CD4-positive, alpha-beta memory T cell (primary cell): ENCODE measurements at regions not wholly inside any gene's neighbourhood (a gene's known extent, or its start where the extent isn't known, plus 50 kb on each side); places are given as distances from the start of the nearest gene placed in this dataset.
"Not testable (repeated sequence)": the region's sequence is repeated elsewhere in the genome, so short reads cannot be mapped to it uniquely, and the experiment has no call there.

ENCODE experiments used
- CTCF ChIA-PET: fragments of 350-600 bp; sonication (Branson Sonifier 250); formaldehyde crosslinking; loops from one replicate; lab custom pipeline; 2021; ENCODE audit warnings: inconsistent platforms; ENCODE audit not compliant: partially characterized antibody; lab: Charles Lee
- POLR2A ChIA-PET: fragments of 350-600 bp; sonication (Branson Sonifier 250); formaldehyde crosslinking; loops from one replicate; lab custom pipeline; 2021; ENCODE audit not compliant: partially characterized antibody; lab: Charles Lee
- DNase-seq, 5 donors: peaks; one replicate each; pipeline versions ENCODE4 v3.0.0 to v3.0.0-alpha.2; 2020 to 2022; ENCODE audit warnings: mixed read lengths in 1 of 5
- H3K27ac ChIP-seq: one replicate; pipeline ENCODE4 v1.7.0; 2013; ENCODE audit warnings: low read depth, low read length
- H3K27me3 ChIP-seq: 2 replicates; pipeline ENCODE4 v1.7.0; 2013; ENCODE audit warnings: mild to moderate bottlenecking, low read length, moderate library complexity; ENCODE audit not compliant: insufficient read depth
- H3K36me3 ChIP-seq: 2 replicates; pipeline ENCODE4 v1.7.0; 2013; ENCODE audit warnings: mild to moderate bottlenecking, low read length, moderate library complexity; ENCODE audit not compliant: insufficient read depth
- H3K4me1 ChIP-seq: 2 replicates; pipeline ENCODE4 v1.7.0; 2013; ENCODE audit warnings: mild to moderate bottlenecking, low read length, moderate library complexity; ENCODE audit not compliant: insufficient read depth
- H3K4me3 ChIP-seq, 2 donors: one replicate each; pipeline ENCODE4 v1.7.0; 2013; ENCODE audit warnings: low read length in 2 of 2, mild to moderate bottlenecking in 1 of 2
- H3K9me3 ChIP-seq, 2 donors: one replicate each; pipeline ENCODE4 v1.7.0; 2013; ENCODE audit warnings: low read length in 2 of 2, control low read depth in 1 of 2; ENCODE audit not compliant: control insufficient read depth in 1 of 2
- H3K27ac Mint-ChIP-seq, 7 donors: one replicate each; pipeline ENCODE4 v1.8.0; 2020 to 2021; ENCODE audit warnings: mixed read lengths in 7 of 7, mild to moderate bottlenecking in 6 of 7, inconsistent platforms in 3 of 7, moderate library complexity in 3 of 7
- H3K27me3 Mint-ChIP-seq, 2 donors: one replicate each; pipeline ENCODE4 v1.8.0; 2020 to 2021; ENCODE audit warnings: mixed read lengths in 2 of 2
- H3K36me3 Mint-ChIP-seq, 2 donors: one replicate each; pipeline ENCODE4 v1.8.0; 2020 to 2021; ENCODE audit warnings: mixed read lengths in 2 of 2, inconsistent platforms in 1 of 2, mild to moderate bottlenecking in 1 of 2
- H3K4me1 Mint-ChIP-seq, 4 donors: one replicate each; pipeline ENCODE4 v1.8.0; 2020 to 2021; ENCODE audit warnings: mixed read lengths in 4 of 4, mild to moderate bottlenecking in 1 of 4
- H3K4me3 Mint-ChIP-seq, 8 donors: one replicate each; pipeline ENCODE4 v1.8.0; 2020 to 2021; ENCODE audit warnings: mixed read lengths in 8 of 8, mild to moderate bottlenecking in 7 of 8, moderate library complexity in 6 of 8, inconsistent platforms in 3 of 8
- H3K9me3 Mint-ChIP-seq, 8 donors: one replicate each; pipeline ENCODE4 v1.8.0; 2020 to 2021; ENCODE audit warnings: mixed read lengths in 8 of 8, mild to moderate bottlenecking in 5 of 8, inconsistent platforms in 3 of 8, moderate library complexity in 1 of 8
- intact Hi-C: fragments of 100-400 bp; cut with micrococcal nuclease; formaldehyde crosslinking; loops from one replicate; pipeline ENCODE4 v1.15.1; 2023

DNA sequence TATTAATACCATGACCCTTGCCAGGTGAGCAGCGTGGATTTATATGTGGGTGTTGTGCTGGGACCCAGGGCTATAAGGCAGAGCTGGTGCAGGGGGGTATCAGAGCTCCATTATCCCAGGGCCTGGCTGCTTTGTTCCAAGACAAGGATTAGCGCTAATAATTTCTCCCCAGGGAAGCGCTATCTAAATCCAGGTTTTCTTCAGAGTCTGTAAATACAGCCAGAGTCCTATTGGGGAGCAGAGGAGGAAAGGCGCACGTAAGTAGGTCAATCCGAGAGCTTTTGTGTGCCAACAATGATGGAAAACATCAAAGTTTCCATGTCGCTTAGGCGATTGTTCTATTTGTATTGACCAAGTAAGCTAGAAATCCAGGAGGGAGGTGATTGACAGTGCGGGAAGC, 1009.7 kb downstream of the VRK1 start:
- Mint-ChIP-seq H3K27ac (no peak overlapping the region), H3K4me1 (peaks cover 0 to 3% (median 0%) of the 10 kb centered on the region in 4 donors), H3K9me3 (peaks cover 0 to 2% (median 0%) of the 10 kb centered on the region in 8 donors), H3K27me3 (no peaks in the 10 kb centered on the region), H3K4me3 (no peak overlapping the region), H3K36me3 (no peaks in the 10 kb centered on the region)
- ChIA-PET POLR2A (no interaction called here), CTCF (no interaction called here)
- intact Hi-C loops: no loop called here
- Histone ChIP-seq H3K27ac (no peak overlapping the region), H3K4me1 (no peaks in the 10 kb centered on the region), H3K27me3 (no peaks in the 10 kb centered on the region), H3K4me3 (no peak overlapping the region), H3K36me3 (no peaks in the 10 kb centered on the region), H3K9me3 (no peaks in the 10 kb centered on the region)
- no peak for DNase-seq

DNA sequence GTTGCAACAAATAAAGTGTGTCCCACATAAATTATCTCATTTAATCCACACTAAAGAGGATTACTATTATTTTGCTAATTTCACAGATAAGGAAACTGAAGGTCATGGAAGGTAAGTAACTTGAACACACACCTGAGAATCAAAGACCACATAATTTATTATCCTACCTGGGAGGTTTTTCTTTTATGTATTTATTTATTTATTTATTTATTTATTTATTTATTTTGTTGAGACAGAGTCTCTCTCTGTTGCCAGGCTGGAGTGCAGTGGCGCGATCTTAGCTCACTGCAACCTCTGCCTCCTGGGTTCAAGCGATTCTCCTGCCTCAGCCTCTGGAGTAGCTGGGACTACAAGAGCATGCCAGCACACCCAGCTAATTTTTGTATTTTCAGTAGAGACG, 1011.4 kb downstream of the VRK1 start:
- H3K4me1 Mint-ChIP-seq, H3K36me3 ChIP-seq, H3K9me3 ChIP-seq, H3K4me3 ChIP-seq, H3K4me1 ChIP-seq, H3K27ac Mint-ChIP-seq, DNase-seq, POLR2A ChIA-PET, H3K27me3 ChIP-seq, H3K27me3 Mint-ChIP-seq, intact Hi-C loops, CTCF ChIA-PET, H3K4me3 Mint-ChIP-seq, H3K36me3 Mint-ChIP-seq, H3K9me3 Mint-ChIP-seq, H3K27ac ChIP-seq: not testable (repeated sequence)

DNA sequence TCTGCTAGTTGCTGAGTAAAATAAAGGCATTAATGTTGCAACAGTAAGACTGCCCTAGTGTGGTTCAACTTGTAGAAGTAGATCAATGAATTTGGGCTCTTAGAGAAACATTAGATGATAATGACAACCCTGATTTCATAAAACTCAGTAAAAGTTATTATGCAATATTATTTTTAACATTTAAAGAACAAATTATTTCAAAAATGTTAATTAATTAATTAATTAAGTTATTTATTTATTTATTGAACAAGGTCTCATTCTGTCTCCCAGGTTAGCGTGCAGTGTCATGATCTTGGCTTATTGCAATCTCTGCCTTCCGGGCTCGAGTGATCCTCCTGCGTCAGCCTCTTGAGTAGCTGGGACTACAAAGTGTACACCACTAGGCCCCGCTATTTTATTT, 1016.4 kb downstream of the VRK1 start:
- no peaks in the 10 kb centered on the region for H3K9me3 ChIP-seq
- H3K27ac ChIP-seq: no peak overlapping the region
- Mint-ChIP-seq H3K4me1 (no peaks in the 10 kb centered on the region), H3K27ac (no peak overlapping the region), H3K27me3 (no peaks in the 10 kb centered on the region), H3K4me3 (no peak overlapping the region), H3K9me3 (peaks cover 0 to 4% (median 0%) of the 10 kb centered on the region in 8 donors), H3K36me3 (no peaks in the 10 kb centered on the region)
- intact Hi-C loops: no loop called here
- no peak overlapping the region for H3K4me3 ChIP-seq
- CTCF ChIA-PET: interaction anchor here (0.7 kb wide), 1 partner anchor 178 kb away, joined by 3 read pairs; no protein-coding TSS in a partner anchor
- DNase-seq: no peak
- no peaks in the 10 kb centered on the region for H3K4me1 ChIP-seq
- no peaks in the 10 kb centered on the region for H3K27me3 ChIP-seq
- no peaks in the 10 kb centered on the region for H3K36me3 ChIP-seq
- POLR2A ChIA-PET: no interaction called here

DNA sequence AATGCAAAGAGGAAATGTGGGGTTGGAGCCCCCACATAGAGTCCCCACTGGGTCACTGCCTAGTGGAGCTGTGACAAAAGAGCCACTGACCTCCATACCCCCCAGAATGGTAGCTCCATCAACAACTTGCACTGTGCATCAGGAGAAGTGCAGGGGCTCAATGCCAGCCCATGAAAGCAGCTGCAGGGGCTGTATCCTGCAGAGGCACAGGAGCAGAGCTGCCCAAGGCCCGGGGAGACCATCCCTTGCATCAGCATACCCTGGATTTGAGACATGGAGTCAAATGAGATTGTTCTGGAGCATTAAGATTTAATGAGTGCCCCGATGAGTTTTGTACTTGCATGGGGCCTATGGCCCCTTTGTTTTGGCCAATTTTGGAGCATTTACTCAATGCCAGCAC, 1023.6 kb downstream of the VRK1 start:
- H3K27ac ChIP-seq: no peak overlapping the region
- DNase-seq: no peak
- H3K27me3 Mint-ChIP-seq: peaks cover 2 to 6% of the 10 kb centered on the region in 2 donors
- H3K36me3 ChIP-seq: no peaks in the 10 kb centered on the region
- H3K27ac Mint-ChIP-seq: no peak overlapping the region
- intact Hi-C loops: no loop called here
- peaks cover under 1 to 8% (median 5%) of the 10 kb centered on the region in 8 donors for H3K9me3 Mint-ChIP-seq
- H3K4me1 ChIP-seq: no peaks in the 10 kb centered on the region
- peaks cover 0 to 8% of the 10 kb centered on the region in 2 donors for H3K36me3 Mint-ChIP-seq
- no peaks in the 10 kb centered on the region for H3K27me3 ChIP-seq
- CTCF ChIA-PET: interaction anchor here (1.7 kb wide), 1 partner anchor 9 kb away, joined by 3 read pairs; no protein-coding TSS in a partner anchor
- H3K4me3 Mint-ChIP-seq: no peak overlapping the region
- POLR2A ChIA-PET: no interaction called here
- no peaks in the 10 kb centered on the region for H3K9me3 ChIP-seq
- no peak overlapping the region for H3K4me3 ChIP-seq
- H3K4me1 Mint-ChIP-seq: peaks cover 2 to 8% (median 5%) of the 10 kb centered on the region in 4 donors

DNA sequence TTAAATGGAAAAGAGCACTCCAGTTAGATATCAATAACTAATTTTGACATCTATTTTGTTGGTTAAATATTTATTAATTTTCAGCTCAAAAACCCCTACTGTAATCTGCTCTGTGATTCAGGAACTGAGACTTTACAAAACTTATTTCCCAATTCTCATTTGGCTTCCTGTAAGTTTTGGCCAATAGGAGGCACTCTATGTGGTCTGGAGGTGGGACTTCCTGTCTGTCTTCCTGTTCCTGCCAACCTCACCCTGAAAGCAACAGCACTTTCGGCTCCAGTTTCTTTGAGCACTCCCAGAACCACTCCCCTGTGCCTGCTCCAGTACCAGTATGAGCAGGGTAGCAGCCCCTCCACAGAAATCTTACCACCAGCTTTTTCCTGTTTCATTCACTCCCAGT, 1027.0 kb downstream of the VRK1 start:
- Histone ChIP-seq H3K9me3 (no peaks in the 10 kb centered on the region), H3K4me1 (no peaks in the 10 kb centered on the region), H3K36me3 (no peaks in the 10 kb centered on the region), H3K27me3 (no peaks in the 10 kb centered on the region), H3K4me3 (no peak overlapping the region), H3K27ac (no peak overlapping the region)
- ChIA-PET POLR2A (interaction anchor here (0.6 kb wide), 1 partner anchor 1235 kb away, joined by 3 read pairs; no protein-coding TSS in a partner anchor), CTCF (no interaction called here)
- no peak for DNase-seq
- H3K4me3 Mint-ChIP-seq: no peak overlapping the region
- H3K27me3 Mint-ChIP-seq: peaks cover 2 to 6% of the 10 kb centered on the region in 2 donors
- H3K36me3 Mint-ChIP-seq: peaks cover 0 to 8% of the 10 kb centered on the region in 2 donors
- intact Hi-C loops: no loop called here
- no peak overlapping the region for H3K27ac Mint-ChIP-seq
- peaks cover 0 to 7% (median 5%) of the 10 kb centered on the region in 8 donors for H3K9me3 Mint-ChIP-seq
- peaks cover 2 to 8% (median 5%) of the 10 kb centered on the region in 4 donors for H3K4me1 Mint-ChIP-seq

DNA sequence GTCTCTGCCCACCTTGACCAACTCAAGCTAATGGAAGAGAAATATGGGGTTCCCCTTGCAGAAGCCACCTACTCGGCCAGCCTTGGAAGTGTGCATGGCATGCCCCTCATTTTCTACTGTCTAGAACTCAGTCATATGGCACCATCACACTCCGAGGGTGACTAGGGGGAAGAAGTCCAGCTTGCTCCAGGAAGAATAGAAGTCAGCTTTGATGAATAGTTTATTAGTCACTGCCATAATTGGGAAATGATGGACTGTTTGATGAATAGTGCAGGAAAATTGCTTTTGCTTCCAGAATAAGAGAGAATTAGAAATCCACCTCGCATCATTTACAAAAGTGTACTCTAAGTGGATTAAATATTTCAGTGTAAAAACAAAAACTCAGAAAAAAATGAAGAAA, 1030.6 kb downstream of the VRK1 start:
- Histone ChIP-seq H3K36me3 (no peaks in the 10 kb centered on the region), H3K27me3 (no peaks in the 10 kb centered on the region), H3K4me3 (no peak overlapping the region), H3K4me1 (no peaks in the 10 kb centered on the region), H3K27ac (no peak overlapping the region), H3K9me3 (no peaks in the 10 kb centered on the region)
- intact Hi-C loops: no loop called here
- Mint-ChIP-seq H3K4me1 (peaks cover 2 to 8% (median 5%) of the 10 kb centered on the region in 4 donors), H3K4me3 (no peak overlapping the region), H3K9me3 (peaks cover 0 to 7% (median 4%) of the 10 kb centered on the region in 8 donors), H3K27me3 (peaks cover 0 to 1% of the 10 kb centered on the region in 2 donors), H3K27ac (no peak overlapping the region), H3K36me3 (peaks cover 0 to 3% of the 10 kb centered on the region in 2 donors)
- POLR2A ChIA-PET: no interaction called here
- no peak for DNase-seq
- CTCF ChIA-PET: no interaction called here

DNA sequence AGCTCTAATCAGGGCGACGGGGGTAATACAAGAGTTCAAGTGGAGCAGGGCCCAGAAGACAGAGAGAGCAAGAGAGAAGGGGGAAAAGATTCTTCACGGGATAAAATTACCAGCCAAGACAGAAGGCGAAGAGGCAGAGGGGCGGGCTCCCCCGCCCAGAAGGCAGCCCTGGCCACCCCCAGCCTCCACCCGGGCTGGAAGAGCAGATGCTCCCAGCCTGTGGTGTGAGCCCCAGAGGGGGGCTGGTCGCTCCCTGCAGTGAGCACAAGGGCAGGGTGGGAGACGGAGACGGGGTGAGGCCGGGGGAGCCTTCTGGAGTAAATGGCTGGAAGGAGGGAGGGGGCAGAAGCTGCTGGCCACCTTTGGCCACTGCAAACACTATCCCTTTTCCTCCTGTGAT, 1035.6 kb downstream of the VRK1 start:
- Mint-ChIP-seq H3K4me3 (no peak overlapping the region), H3K27me3 (no peaks in the 10 kb centered on the region), H3K36me3 (no peaks in the 10 kb centered on the region), H3K4me1 (peaks cover 0 to 2% (median 0%) of the 10 kb centered on the region in 4 donors), H3K27ac (no peak overlapping the region), H3K9me3 (no peaks in the 10 kb centered on the region)
- no peak overlapping the region for H3K4me3 ChIP-seq
- H3K4me1 ChIP-seq: no peaks in the 10 kb centered on the region
- H3K9me3 ChIP-seq: no peaks in the 10 kb centered on the region
- DNase-seq: no peak
- H3K27me3 ChIP-seq: no peaks in the 10 kb centered on the region
- no peaks in the 10 kb centered on the region for H3K36me3 ChIP-seq
- no peak overlapping the region for H3K27ac ChIP-seq
- ChIA-PET CTCF (interaction anchor here (1.5 kb wide), 1 partner anchor 125 kb away, joined by 5 read pairs; no protein-coding TSS in a partner anchor), POLR2A (no interaction called here)
- intact Hi-C loops: no loop called here
